ENCODE measurements at regions not wholly inside any gene's neighbourhood (a gene's known extent, or its start where the extent isn't known, plus 50 kb on each side); places are given as distances from the start of the nearest gene placed in this dataset.
A peak's percentile ranks its signal among the peaks of the same experiment; 100 is the strongest.

DNA sequence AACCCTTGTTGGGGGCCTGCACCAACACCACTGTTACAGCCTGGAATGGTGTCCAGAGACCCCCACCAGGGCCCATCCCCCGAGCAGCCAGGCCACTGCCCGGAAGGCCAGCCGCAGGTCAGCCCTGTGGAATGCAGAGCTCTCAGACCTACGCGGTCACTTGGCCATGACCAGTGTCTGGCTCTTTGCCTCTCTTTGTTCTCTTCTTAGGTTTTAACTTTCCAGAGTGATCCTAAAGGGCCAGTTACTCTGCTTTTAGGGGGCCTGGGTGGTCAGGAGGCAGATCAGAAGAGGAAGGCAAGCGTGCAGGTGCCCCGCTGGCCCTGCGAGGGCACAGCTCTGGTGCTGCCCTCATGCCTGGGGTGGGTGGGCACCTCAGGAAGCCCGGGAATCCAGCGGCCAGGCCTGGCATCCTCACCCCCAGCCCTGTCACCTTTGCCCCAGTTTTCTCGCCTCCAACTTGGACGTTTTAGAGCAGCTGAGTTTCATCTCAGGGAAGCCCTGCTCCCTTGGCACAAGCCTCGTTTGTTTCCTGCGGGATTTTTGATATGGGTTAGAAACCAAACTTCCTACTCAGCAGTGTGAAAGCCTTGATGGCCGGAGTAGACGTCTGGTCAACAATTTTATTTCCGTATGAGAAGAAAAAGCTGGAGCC is 62.5 kb upstream of the CHST15 start:
- intact Hi-C loops (cut with DNase I): no loop called here
- H3K4me1 ChIP-seq: peaks cover 19 to 52% (median 44%) of the 10 kb centered on the region in 9 donors
- peak overlapping the region in 9 of 10 donors; percentile 63 to 90 (median 77) for H3K27ac ChIP-seq
- TF ChIP-seq, protein P1, sequence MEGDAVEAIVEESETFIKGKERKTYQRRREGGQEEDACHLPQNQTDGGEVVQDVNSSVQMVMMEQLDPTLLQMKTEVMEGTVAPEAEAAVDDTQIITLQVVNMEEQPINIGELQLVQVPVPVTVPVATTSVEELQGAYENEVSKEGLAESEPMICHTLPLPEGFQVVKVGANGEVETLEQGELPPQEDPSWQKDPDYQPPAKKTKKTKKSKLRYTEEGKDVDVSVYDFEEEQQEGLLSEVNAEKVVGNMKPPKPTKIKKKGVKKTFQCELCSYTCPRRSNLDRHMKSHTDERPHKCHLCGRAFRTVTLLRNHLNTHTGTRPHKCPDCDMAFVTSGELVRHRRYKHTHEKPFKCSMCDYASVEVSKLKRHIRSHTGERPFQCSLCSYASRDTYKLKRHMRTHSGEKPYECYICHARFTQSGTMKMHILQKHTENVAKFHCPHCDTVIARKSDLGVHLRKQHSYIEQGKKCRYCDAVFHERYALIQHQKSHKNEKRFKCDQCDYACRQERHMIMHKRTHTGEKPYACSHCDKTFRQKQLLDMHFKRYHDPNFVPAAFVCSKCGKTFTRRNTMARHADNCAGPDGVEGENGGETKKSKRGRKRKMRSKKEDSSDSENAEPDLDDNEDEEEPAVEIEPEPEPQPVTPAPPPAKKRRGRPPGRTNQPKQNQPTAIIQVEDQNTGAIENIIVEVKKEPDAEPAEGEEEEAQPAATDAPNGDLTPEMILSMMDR (IDR thresholded peaks at IDR 0.05): no peak
- H3K9me3 ChIP-seq: no peaks in the 10 kb centered on the region
- DNase-seq: peak; percentile 42 to 48
- 25 to 28% methylated on average over 17 of the region's 17 CpGs for WGBS, 2 donors
- H3K27me3 ChIP-seq: peaks cover 0 to 7% (median 0%) of the 10 kb centered on the region in 7 donors
- H3K36me3 ChIP-seq: no peaks in the 10 kb centered on the region
- peak; percentile 32 to 71 (median 53) for ATAC-seq
- H3K4me3 ChIP-seq: no peak overlapping the region

DNA sequence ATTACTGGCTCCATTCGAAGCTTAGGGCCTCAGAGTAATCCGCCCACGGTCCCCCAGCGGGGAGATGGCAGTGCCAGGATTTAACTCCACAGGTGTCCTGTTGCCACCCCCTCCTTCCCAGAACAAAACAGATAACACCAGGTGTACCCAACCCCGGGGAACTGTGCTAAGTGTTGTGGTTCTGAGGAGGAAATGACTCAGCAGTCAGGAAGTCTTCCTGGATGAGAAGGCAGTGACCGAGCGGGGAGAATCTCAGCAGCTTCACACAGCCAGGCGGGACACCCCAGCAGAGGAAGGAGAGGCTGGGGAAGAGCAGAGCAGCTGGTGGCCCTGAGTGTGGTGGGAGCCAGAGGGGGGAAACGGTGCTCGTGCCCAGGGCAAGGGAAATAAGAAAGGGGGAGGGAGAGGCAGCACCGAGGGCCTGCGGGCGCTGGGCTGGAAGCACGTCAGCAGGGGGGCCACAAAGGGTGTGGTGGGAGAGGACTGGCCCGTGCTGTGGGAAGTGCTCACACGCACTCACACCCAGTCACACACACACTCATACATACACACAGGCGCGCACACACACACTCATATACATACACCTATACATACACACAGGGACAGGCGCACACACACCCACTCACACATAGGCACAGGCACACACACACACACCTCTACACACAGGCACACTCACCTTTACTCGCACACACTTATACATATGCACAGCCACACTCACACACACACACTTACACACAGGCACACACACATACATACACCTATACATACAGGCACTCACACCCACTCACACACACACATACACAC is 59.8 kb upstream of the CHST15 start:
- H3K4me1 ChIP-seq: peaks cover 19 to 73% (median 61%) of the 10 kb centered on the region in 9 donors
- intact Hi-C loops (cut with DNase I): no loop called here
- H3K36me3 ChIP-seq: no peaks in the 10 kb centered on the region
- peak; percentile 32 to 53 for DNase-seq
- peak overlapping the region in 8 of 10 donors; percentile 25 to 85 (median 52) for H3K27ac ChIP-seq
- ATAC-seq: peak; percentile 46 to 85 (median 64)
- H3K9me3 ChIP-seq: no peaks in the 10 kb centered on the region
- peak overlapping the region in 1 of 10 donors; percentile 20 for H3K4me3 ChIP-seq
- no peaks in the 10 kb centered on the region for H3K27me3 ChIP-seq
- TF ChIP-seq, protein P1 (IDR thresholded peaks at IDR 0.05): no peak
- 38 to 44% methylated on average over 20 of the region's 20 CpGs for WGBS, 2 donors

GRCh38 chr10:124152139-124153022 is 59.0 kb upstream of the CHST15 start:
- 59 to 70% methylated on average over 32 of the region's 32 CpGs for WGBS, 2 donors
- no peak overlapping the region for H3K4me3 ChIP-seq
- H3K4me1 ChIP-seq: peaks cover 15 to 76% (median 60%) of the 10 kb centered on the region in 9 donors

More at GRCh38 chr10:124152139-124153022, 59.0 kb upstream of the CHST15 start:
- no peaks in the 10 kb centered on the region for H3K9me3 ChIP-seq
- ATAC-seq (peak in 7 of 8 donors; percentile 29 to 77 (median 49)), DNase-seq (peak; percentile 41 to 59)
- intact Hi-C loops (cut with DNase I): no loop called here
- TF ChIP-seq, protein P1 (IDR thresholded peaks at IDR 0.05): no peak
- H3K27ac ChIP-seq: peak overlapping the region in 8 of 10 donors; percentile 25 to 85 (median 52)
- no peaks in the 10 kb centered on the region for H3K27me3 ChIP-seq
- no peaks in the 10 kb centered on the region for H3K36me3 ChIP-seq

All from heart right ventricle (tissue), 16 donors.